Left colon (tissue), 2 donors: ENCODE measurements at regions not wholly inside any gene's neighbourhood (a gene's known extent, or its start where the extent isn't known, plus 50 kb on each side); places are given as distances from the start of the nearest gene placed in this dataset.
"Not testable (repeated sequence)": the region's sequence is repeated elsewhere in the genome, so short reads cannot be mapped to it uniquely, and the experiment has no call there.

Experiments
- ATAC-seq: fragments of 200-7000 bp; cut with Tn5 transposase; one replicate; pipeline ENCODE4 v1.9.1; 2020; ENCODE audit warnings: mild to moderate bottlenecking, moderate library complexity
- DNase-seq, 2 donors: peaks; one replicate each; pipeline ENCODE4 v3.0.0-alpha.2; 2020
- intact Hi-C, 2 donors: fragments of 100-400 bp; cut with DNase I in 1 of 2; cut with micrococcal nuclease in 1 of 2; formaldehyde crosslinking; loops; one replicate each; pipeline versions ENCODE4 v1.11.2 to v1.14.0; 2022; cut with DNase I, micrococcal nuclease
- donor health status: DM: no; HTN: no; CAD: no.
- donor health status: DM: yes; HTN: yes; CAD: no.

GRCh38 chr21:20201323-20201722, 796.9 kb upstream of the NCAM2 start:
- DNase-seq, intact Hi-C loops, ATAC-seq: not testable (repeated sequence)

GRCh38 chr21:20207335-20207734, 790.9 kb upstream of the NCAM2 start:
- intact Hi-C loops = no loop called here
- peak; percentile 76 for ATAC-seq
- DNase-seq = no peak

- no peak for ATAC-seq
- intact Hi-C loops = no loop called here
- no peak for DNase-seq
Measured at GRCh38 chr21:20215959-20216358, 782.2 kb upstream of the NCAM2 start.

- ATAC-seq = no peak
- intact Hi-C loops = no loop called here
- DNase-seq = no peak
Measured at GRCh38 chr21:20220586-20220985, 777.6 kb upstream of the NCAM2 start.

GRCh38 chr21:20221981-20222380, 776.2 kb upstream of the NCAM2 start:
- ATAC-seq, intact Hi-C loops: not testable (repeated sequence)

GRCh38 chr21:20236649-20237048, 761.6 kb upstream of the NCAM2 start:
- ATAC-seq, DNase-seq, intact Hi-C loops: not testable (repeated sequence)

More at GRCh38 chr21:20221981-20222380, 776.2 kb upstream of the NCAM2 start:
- DNase-seq = not testable (repeated sequence)

- DNase-seq = no peak
- ATAC-seq = no peak
- intact Hi-C loops = no loop called here
Measured at GRCh38 chr21:20249401-20249800, 748.8 kb upstream of the NCAM2 start.

GRCh38 chr21:20250337-20250736, 747.9 kb upstream of the NCAM2 start:
- no peak for DNase-seq
- intact Hi-C loops = no loop called here
- ATAC-seq = no peak

GRCh38 chr21:20253261-20253660, 744.9 kb upstream of the NCAM2 start:
- ATAC-seq = no peak
- no peak for DNase-seq
- intact Hi-C loops = no loop called here

GRCh38 chr21:20254964-20255363, 743.2 kb upstream of the NCAM2 start:
- no peak for DNase-seq
- intact Hi-C loops = no loop called here
- ATAC-seq = no peak

GRCh38 chr21:20257052-20257740, 741.0 kb upstream of the NCAM2 start:
- ATAC-seq (no peak), DNase-seq (no peak)
- intact Hi-C loops = no loop called here

- DNase-seq = no peak
Measured at GRCh38 chr21:20258542-20258941, 739.7 kb upstream of the NCAM2 start.

GRCh38 chr21:20259031-20259867, 739.0 kb upstream of the NCAM2 start:
- no peak for ATAC-seq
- DNase-seq = no peak
- intact Hi-C loops = no loop called here

More at GRCh38 chr21:20258542-20258941, 739.7 kb upstream of the NCAM2 start:
- intact Hi-C loops = no loop called here
- ATAC-seq = peak; percentile 67

- intact Hi-C loops = no loop called here
- no peak for ATAC-seq
- DNase-seq = no peak
Measured at GRCh38 chr21:20260124-20260523, 738.1 kb upstream of the NCAM2 start.

GRCh38 chr21:20261364-20261763, 736.8 kb upstream of the NCAM2 start:
- ATAC-seq (peak; percentile 29), DNase-seq (no peak)
- intact Hi-C loops = no loop called here

- DNase-seq (no peak), ATAC-seq (peak; percentile 85)
- intact Hi-C loops = no loop called here
Measured at GRCh38 chr21:20265707-20266440, 732.3 kb upstream of the NCAM2 start.

- intact Hi-C loops = no loop called here
- DNase-seq = no peak
- ATAC-seq = peak; percentile 56
Measured at GRCh38 chr21:20266441-20266710, 731.8 kb upstream of the NCAM2 start.

- ATAC-seq = peak; percentile 68
- intact Hi-C loops = no loop called here
- peak in 1 of 2 donors; percentile 25 for DNase-seq
Measured at GRCh38 chr21:20270365-20271055, 727.7 kb upstream of the NCAM2 start.

GRCh38 chr21:20272791-20273362, 725.3 kb upstream of the NCAM2 start:
- ATAC-seq (peak; percentile 36), DNase-seq (no peak)
- intact Hi-C loops = no loop called here
